Calu3 (cell line): ENCODE measurements at regions not wholly inside any gene's neighbourhood (a gene's known extent, or its start where the extent isn't known, plus 50 kb on each side); places are given as distances from the start of the nearest gene placed in this dataset.

ENCODE experiments used
- BruUV-seq: library from RNA; stranded (reverse); fragments of 400-500 nt; replicated peaks from 2 replicates; lab custom pipeline; 2021; lab: Mats Ljungman, UMichigan
- CTCF ChIA-PET: fragments of 300-600 bp; sonication (Branson Sonifier 250); formaldehyde crosslinking; loops from one replicate; lab custom pipeline; 2022; ENCODE audit warnings: antibody characterized with exemption; lab: Charles Lee
- DNase-seq: peaks from one replicate; pipeline ENCODE4 v3.0.0; 2022
- H3K27ac Mint-ChIP-seq: one replicate; pipeline ENCODE4 v1.8.0; 2022; ENCODE audit warnings: mixed read lengths; ENCODE audit not compliant: unreplicated experiment
- H3K27me3 Mint-ChIP-seq: one replicate; pipeline ENCODE4 v1.8.0; 2022; ENCODE audit warnings: mixed read lengths; ENCODE audit not compliant: unreplicated experiment
- H3K36me3 Mint-ChIP-seq: one replicate; pipeline ENCODE4 v1.8.0; 2022; ENCODE audit warnings: mild to moderate bottlenecking, moderate library complexity, mixed read lengths; ENCODE audit not compliant: insufficient read depth, unreplicated experiment
- H3K4me1 Mint-ChIP-seq: one replicate; pipeline ENCODE4 v1.8.0; 2022; ENCODE audit warnings: mild to moderate bottlenecking, low read depth, mixed read lengths; ENCODE audit not compliant: unreplicated experiment
- H3K4me3 Mint-ChIP-seq: one replicate; pipeline ENCODE4 v1.8.0; 2022; ENCODE audit warnings: mild to moderate bottlenecking, low read depth, moderate library complexity, mixed read lengths; ENCODE audit not compliant: unreplicated experiment
- H3K9me3 Mint-ChIP-seq: one replicate; pipeline ENCODE4 v1.8.0; 2022; ENCODE audit warnings: low read depth, mixed read lengths; ENCODE audit not compliant: unreplicated experiment
- intact Hi-C: fragments of 100-400 bp; cut with micrococcal nuclease; formaldehyde crosslinking; loops from one replicate; pipeline ENCODE4 v1.10.0; 2022; ENCODE audit not compliant: unreplicated experiment
- TF ChIP-seq, protein P1 (sequence below): fragments of 200-600 bp; IDR thresholded peaks from one replicate; pipeline ENCODE4 v1.8.0; 2022; ENCODE audit warnings: antibody characterized with exemption; ENCODE audit not compliant: unreplicated experiment

DNA sequence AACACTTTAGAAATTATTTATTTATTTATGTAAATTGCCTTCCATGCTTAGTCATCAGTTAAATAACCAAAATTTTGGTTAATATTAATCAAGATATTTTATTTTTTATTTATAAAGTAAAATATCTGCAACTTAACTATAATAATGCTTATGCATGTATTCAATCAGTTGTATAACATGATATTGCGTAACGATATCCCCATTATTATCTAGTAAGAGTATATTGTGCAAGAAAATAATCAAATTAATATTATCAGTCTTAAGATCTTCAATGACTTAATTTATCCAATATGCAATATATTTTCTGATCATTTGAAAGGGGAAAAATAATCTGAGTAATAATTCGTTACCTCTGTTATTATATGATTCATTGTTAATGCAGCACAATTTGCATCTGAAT lies 596.7 kb downstream of the GABRG1 start:
- no peak overlapping the region for H3K4me3 Mint-ChIP-seq
- CTCF ChIA-PET: no interaction called here
- H3K9me3 Mint-ChIP-seq: peaks cover 4% of the 10 kb centered on the region
- no peaks in the 10 kb centered on the region for H3K27me3 Mint-ChIP-seq
- intact Hi-C loops: no loop called here
- TF ChIP-seq, protein P1, sequence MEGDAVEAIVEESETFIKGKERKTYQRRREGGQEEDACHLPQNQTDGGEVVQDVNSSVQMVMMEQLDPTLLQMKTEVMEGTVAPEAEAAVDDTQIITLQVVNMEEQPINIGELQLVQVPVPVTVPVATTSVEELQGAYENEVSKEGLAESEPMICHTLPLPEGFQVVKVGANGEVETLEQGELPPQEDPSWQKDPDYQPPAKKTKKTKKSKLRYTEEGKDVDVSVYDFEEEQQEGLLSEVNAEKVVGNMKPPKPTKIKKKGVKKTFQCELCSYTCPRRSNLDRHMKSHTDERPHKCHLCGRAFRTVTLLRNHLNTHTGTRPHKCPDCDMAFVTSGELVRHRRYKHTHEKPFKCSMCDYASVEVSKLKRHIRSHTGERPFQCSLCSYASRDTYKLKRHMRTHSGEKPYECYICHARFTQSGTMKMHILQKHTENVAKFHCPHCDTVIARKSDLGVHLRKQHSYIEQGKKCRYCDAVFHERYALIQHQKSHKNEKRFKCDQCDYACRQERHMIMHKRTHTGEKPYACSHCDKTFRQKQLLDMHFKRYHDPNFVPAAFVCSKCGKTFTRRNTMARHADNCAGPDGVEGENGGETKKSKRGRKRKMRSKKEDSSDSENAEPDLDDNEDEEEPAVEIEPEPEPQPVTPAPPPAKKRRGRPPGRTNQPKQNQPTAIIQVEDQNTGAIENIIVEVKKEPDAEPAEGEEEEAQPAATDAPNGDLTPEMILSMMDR: no peak
- no peaks in the 10 kb centered on the region for H3K36me3 Mint-ChIP-seq
- H3K27ac Mint-ChIP-seq: no peak overlapping the region
- no peak for DNase-seq
- H3K4me1 Mint-ChIP-seq: no peaks in the 10 kb centered on the region
- BruUV-seq: no TSS peak

DNA sequence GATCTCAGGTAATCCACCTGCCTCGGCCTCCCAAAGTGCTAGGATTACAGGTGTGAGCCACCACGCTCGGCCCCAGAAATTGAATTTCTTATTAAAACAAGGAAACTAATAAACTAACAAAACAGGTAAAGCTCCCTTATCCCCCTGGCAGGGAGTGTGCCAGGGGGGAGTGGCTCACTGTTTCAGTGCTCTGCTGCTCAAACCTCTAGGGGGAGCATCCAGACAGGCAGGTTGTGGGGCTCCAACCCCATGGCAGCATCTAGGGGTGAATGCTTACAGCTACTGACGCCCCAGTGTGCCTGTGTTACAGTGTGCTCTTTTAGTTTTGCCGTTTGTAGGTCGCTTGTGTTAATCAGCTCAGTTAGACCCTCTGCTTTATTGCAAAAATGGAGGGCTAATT lies 605.0 kb downstream of the GABRG1 start:
- Mint-ChIP-seq H3K36me3 (no peaks in the 10 kb centered on the region), H3K9me3 (peaks cover 8% of the 10 kb centered on the region), H3K27me3 (no peaks in the 10 kb centered on the region), H3K4me1 (no peaks in the 10 kb centered on the region), H3K27ac (no peak overlapping the region), H3K4me3 (no peak overlapping the region)
- intact Hi-C loops: no loop called here
- CTCF ChIA-PET: no interaction called here
- BruUV-seq: no TSS peak
- TF ChIP-seq, protein P1: no peak
- no peak for DNase-seq

DNA sequence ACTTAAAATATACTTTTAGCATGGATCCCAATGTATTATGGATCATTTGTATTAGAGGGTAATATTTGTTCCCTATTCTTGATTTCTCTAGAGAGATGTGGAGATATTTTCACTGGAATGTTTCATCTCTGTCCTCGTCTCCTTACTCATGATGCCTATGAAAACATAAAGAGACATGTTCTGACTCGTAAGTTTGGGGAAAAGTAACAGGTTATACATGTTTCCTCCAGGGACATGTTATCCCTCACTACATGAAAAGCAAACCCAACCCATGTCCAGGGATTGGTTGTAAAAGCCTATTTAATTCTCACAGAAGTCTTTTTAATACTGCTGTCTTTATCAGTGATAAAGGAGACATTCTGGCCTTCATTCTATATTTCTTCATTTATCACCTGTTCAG lies 621.4 kb downstream of the GABRG1 start:
- no TSS peak for BruUV-seq
- H3K9me3 Mint-ChIP-seq: peaks cover 3% of the 10 kb centered on the region
- no peak overlapping the region for H3K4me3 Mint-ChIP-seq
- no peak overlapping the region for H3K27ac Mint-ChIP-seq
- TF ChIP-seq, protein P1: no peak
- no peaks in the 10 kb centered on the region for H3K36me3 Mint-ChIP-seq
- no peaks in the 10 kb centered on the region for H3K27me3 Mint-ChIP-seq
- CTCF ChIA-PET: no interaction called here
- H3K4me1 Mint-ChIP-seq: no peaks in the 10 kb centered on the region
- DNase-seq: no peak
- intact Hi-C loops: no loop called here

DNA sequence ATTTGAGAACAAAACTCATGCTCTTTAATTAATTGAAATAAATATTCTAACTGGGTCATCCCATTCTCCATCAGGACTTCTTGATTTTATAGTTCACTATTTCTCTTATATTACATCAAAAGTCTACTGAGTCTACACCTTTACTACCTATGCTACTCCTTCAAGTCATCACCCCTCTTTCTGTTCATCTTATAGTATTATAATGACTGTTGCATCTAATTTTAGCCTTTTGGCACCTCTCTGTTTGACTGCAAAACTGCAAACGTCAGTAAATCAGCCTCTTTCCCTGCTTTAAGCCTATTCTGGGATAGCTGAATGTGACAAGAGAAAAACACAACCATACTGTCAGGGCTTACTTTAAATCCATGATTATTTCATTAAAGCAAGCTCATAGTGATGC lies 639.1 kb downstream of the GABRG1 start:
- H3K4me1 Mint-ChIP-seq: no peaks in the 10 kb centered on the region
- intact Hi-C loops: no loop called here
- BruUV-seq: no TSS peak
- no peak overlapping the region for H3K4me3 Mint-ChIP-seq
- H3K27me3 Mint-ChIP-seq: no peaks in the 10 kb centered on the region
- TF ChIP-seq, protein P1: no peak
- DNase-seq: no peak
- CTCF ChIA-PET: no interaction called here
- H3K36me3 Mint-ChIP-seq: no peaks in the 10 kb centered on the region
- no peak overlapping the region for H3K27ac Mint-ChIP-seq
- peaks cover 6% of the 10 kb centered on the region for H3K9me3 Mint-ChIP-seq
